Fibroblast of skin of left biceps (primary cell): ENCODE measurements at regions not wholly inside any gene's neighbourhood (a gene's known extent, or its start where the extent isn't known, plus 50 kb on each side); places are given as distances from the start of the nearest gene placed in this dataset.
A peak's percentile ranks its signal among the peaks of the same experiment; 100 is the strongest.

ENCODE experiments used
- DNase-seq, 2 experiments: peaks; one replicate each; pipeline ENCODE4 v3.0.0-alpha.2; 2013; ENCODE audit warnings: low read depth in 2 of 2

- DNase-seq, result no peak
These were observed 108.1 kb downstream of the GNAT3 start for GRCh38 chr7:80403686-80404241.

- no peak for DNase-seq
These were observed 110.2 kb downstream of the GNAT3 start for GRCh38 chr7:80401708-80402107.

GRCh38 chr7:80393786-80394185, 118.1 kb downstream of the GNAT3 start:
- DNase-seq, result no peak

GRCh38 chr7:80392229-80393169, 119.4 kb downstream of the GNAT3 start:
- DNase-seq, result no peak

GRCh38 chr7:80387634-80388193, 124.2 kb downstream of the GNAT3 start:
- no peak for DNase-seq

GRCh38 chr7:80386686-80387085, 125.2 kb downstream of the GNAT3 start:
- DNase-seq, result no peak

GRCh38 chr7:80385508-80385907, 126.4 kb downstream of the GNAT3 start:
- no peak for DNase-seq

- no peak for DNase-seq
These were observed 130.9 kb downstream of the GNAT3 start for GRCh38 chr7:80380957-80381356.

GRCh38 chr7:80379034-80379982, 132.6 kb downstream of the GNAT3 start:
- peak in 1 of 2 experiments; percentile 61 for DNase-seq

- no peak for DNase-seq
These were observed 137.5 kb downstream of the GNAT3 start for GRCh38 chr7:80374321-80374720.

GRCh38 chr7:80373429-80374032, 138.3 kb downstream of the GNAT3 start:
- no peak for DNase-seq

- peak; percentile 50 to 58 for DNase-seq
These were observed 139.4 kb downstream of the GNAT3 start for GRCh38 chr7:80372415-80372814.

GRCh38 chr7:80370587-80370986, 141.3 kb downstream of the GNAT3 start:
- no peak for DNase-seq

GRCh38 chr7:80369321-80369720, 142.5 kb downstream of the GNAT3 start:
- DNase-seq, result no peak

GRCh38 chr7:80362677-80363076, 149.2 kb downstream of the GNAT3 start:
- DNase-seq, result no peak

GRCh38 chr7:80362010-80362618, 149.8 kb downstream of the GNAT3 start:
- no peak for DNase-seq

GRCh38 chr7:80359476-80359875, 152.4 kb downstream of the GNAT3 start:
- DNase-seq, result no peak

- DNase-seq, result no peak
These were observed 152.8 kb downstream of the GNAT3 start for GRCh38 chr7:80359029-80359428.

GRCh38 chr7:80357530-80357929, 154.3 kb downstream of the GNAT3 start:
- peak; percentile 35 to 48 for DNase-seq

GRCh38 chr7:80350430-80350829, 161.4 kb downstream of the GNAT3 start:
- DNase-seq, result no peak

- DNase-seq, result no peak
These were observed 163.6 kb downstream of the GNAT3 start for GRCh38 chr7:80348223-80348622.
